SK-N-SH treated with all-trans-retinoic acid at 6 μM for 48 hours (cell line): ENCODE measurements at regions not wholly inside any gene's neighbourhood (a gene's known extent, or its start where the extent isn't known, plus 50 kb on each side); places are given as distances from the start of the nearest gene placed in this dataset.
"Not testable (repeated sequence)": the region's sequence is repeated elsewhere in the genome, so short reads cannot be mapped to it uniquely, and the experiment has no call there.

Source experiments
- ATAC-seq: fragments of 200-7000 bp; cut with Tn5 transposase; 3 replicates; pipeline ENCODE4 v1.9.1; 2020; ENCODE audit warnings: mild to moderate bottlenecking, moderate library complexity
- ARNTL ChIP-seq: fragments of 450-650 bp; formaldehyde crosslinking; IDR thresholded peaks from 2 replicates; pipeline ENCODE4 v1.5.0; 2020; ENCODE audit warnings: low read depth, mild to moderate bottlenecking, moderate library complexity, borderline replicate concordance
- BACH2 ChIP-seq: fragments of 250-450 bp; sonication (Bioruptor Pico); IDR thresholded peaks from 2 replicates; pipeline ENCODE4 v1.9.0; 2021; ENCODE audit warnings: mild to moderate bottlenecking, borderline replicate concordance
- CREB5 ChIP-seq: fragments of 250-450 bp; sonication (Bioruptor Pico); IDR thresholded peaks from 2 replicates; pipeline ENCODE4 v1.5.1; 2020; ENCODE audit warnings: low read depth, mild to moderate bottlenecking, moderate library complexity
- CSDC2 ChIP-seq: fragments of 250-450 bp; sonication (Bioruptor Pico); IDR thresholded peaks from 2 replicates; pipeline ENCODE4 v1.5.0; 2020; ENCODE audit warnings: mild to moderate bottlenecking, moderate library complexity
- CSRNP3 ChIP-seq: fragments of 250-450 bp; sonication (Bioruptor Pico); IDR thresholded peaks from 2 replicates; pipeline ENCODE4 v1.5.1; 2021; ENCODE audit warnings: mild to moderate bottlenecking, moderate library complexity
- ESRRG ChIP-seq: fragments of 250-450 bp; sonication (Bioruptor Pico); IDR thresholded peaks from 2 replicates; pipeline ENCODE4 v1.6.1; 2021; ENCODE audit warnings: mild to moderate bottlenecking
- GLIS3 ChIP-seq: fragments of 250-450 bp; sonication (Bioruptor Pico); IDR thresholded peaks from 2 replicates; pipeline ENCODE4 v1.5.0; 2020; ENCODE audit warnings: mild to moderate bottlenecking, moderate library complexity
- ISL1 ChIP-seq: fragments of 250-450 bp; sonication (Bioruptor Pico); IDR thresholded peaks from 2 replicates; pipeline ENCODE4 v2.1.2; 2022; ENCODE audit warnings: mild to moderate bottlenecking, moderate library complexity
- OSR1 ChIP-seq: fragments of 250-450 bp; sonication (Bioruptor Pico); IDR thresholded peaks from 2 replicates; pipeline ENCODE4 v1.8.0; 2022; ENCODE audit warnings: moderate library complexity, mild to moderate bottlenecking, inconsistent platforms
- PATZ1 ChIP-seq: fragments of 250-450 bp; sonication (Bioruptor Pico); IDR thresholded peaks from 2 replicates; pipeline ENCODE4 v1.8.0; 2020; ENCODE audit warnings: mild to moderate bottlenecking, moderate library complexity, borderline replicate concordance
- POU6F1 ChIP-seq: fragments of 250-450 bp; sonication (Bioruptor Pico); IDR thresholded peaks from 2 replicates; pipeline ENCODE4 v1.8.0; 2021; ENCODE audit warnings: low read depth, mild to moderate bottlenecking, moderate library complexity, borderline replicate concordance
- PPARA ChIP-seq: fragments of 250-450 bp; sonication (Bioruptor Pico); IDR thresholded peaks from 2 replicates; pipeline ENCODE4 v1.5.0; 2020; ENCODE audit warnings: mild to moderate bottlenecking, borderline replicate concordance
- RARB ChIP-seq: fragments of 250-450 bp; sonication (Bioruptor Pico); IDR thresholded peaks from 2 replicates; pipeline ENCODE4 v1.8.0; 2021; ENCODE audit warnings: mild to moderate bottlenecking, moderate library complexity
- SNAI2 ChIP-seq: fragments of 250-450 bp; sonication (Bioruptor Pico); IDR thresholded peaks from 2 replicates; pipeline ENCODE4 v1.5.0; 2020; ENCODE audit warnings: mild to moderate bottlenecking, moderate library complexity
- TCF4 ChIP-seq: fragments of 250-450 bp; sonication (Bioruptor Pico); IDR thresholded peaks from 2 replicates; pipeline ENCODE4 v1.8.0; 2021; ENCODE audit warnings: mild to moderate bottlenecking, moderate library complexity, borderline replicate concordance
- TOX ChIP-seq: fragments of 250-450 bp; sonication (Bioruptor Pico); IDR thresholded peaks from 2 replicates; pipeline ENCODE4 v1.8.0; 2021; ENCODE audit warnings: mild to moderate bottlenecking, moderate library complexity, borderline replicate concordance
- ZC3H10 ChIP-seq: fragments of 250-450 bp; sonication (Bioruptor Pico); IDR thresholded peaks from 2 replicates; pipeline ENCODE4 v1.5.1; 2021; ENCODE audit warnings: mild to moderate bottlenecking, moderate library complexity
- ZFP30 ChIP-seq: fragments of 450-650 bp; formaldehyde crosslinking; IDR thresholded peaks from 2 replicates; pipeline ENCODE4 v1.5.0; 2022; ENCODE audit warnings: mild to moderate bottlenecking, moderate library complexity
- ZNF565 ChIP-seq: fragments of 450-650 bp; formaldehyde crosslinking; conservative IDR thresholded peaks from 2 replicates; pipeline ENCODE4 v1.5.0; 2020; ENCODE audit warnings: low read depth, mild to moderate bottlenecking, moderate library complexity
- ZNF70 ChIP-seq: fragments of 450-650 bp; formaldehyde crosslinking; IDR thresholded peaks from 2 replicates; pipeline ENCODE4 v1.5.0; 2020; ENCODE audit warnings: mild to moderate bottlenecking, moderate library complexity
- ZNF8 ChIP-seq: fragments of 450-650 bp; formaldehyde crosslinking; IDR thresholded peaks from 2 replicates; pipeline ENCODE4 v1.5.0; 2020; ENCODE audit warnings: mild to moderate bottlenecking, moderate library complexity

GRCh38 chr2:11877764-11878163 is 131.3 kb downstream of the LPIN1 start:
- ATAC-seq = no peak
- TF ChIP-seq CREB5 (CRISPR knock-in tag) (no peak), ZNF8 (CRISPR knock-in tag) (no peak), TCF4 (CRISPR knock-in tag) (no peak), ARNTL (CRISPR knock-in tag) (no peak), PPARA (CRISPR knock-in tag) (no peak), OSR1 (CRISPR knock-in tag) (no peak), ZC3H10 (CRISPR knock-in tag) (no peak), ZNF70 (CRISPR knock-in tag) (no peak), BACH2 (CRISPR knock-in tag) (no peak), PATZ1 (CRISPR knock-in tag) (no peak), RARB (CRISPR knock-in tag) (no peak), SNAI2 (CRISPR knock-in tag) (no peak), ZFP30 (CRISPR knock-in tag) (no peak), TOX (CRISPR knock-in tag) (no peak), POU6F1 (CRISPR knock-in tag) (no peak), CSRNP3 (CRISPR knock-in tag) (no peak)

GRCh38 chr2:11885253-11885652 is 138.8 kb downstream of the LPIN1 start:
- ATAC-seq = not testable (repeated sequence)

GRCh38 chr2:11886899-11887298 is 140.5 kb downstream of the LPIN1 start:
- ATAC-seq = not testable (repeated sequence)

GRCh38 chr2:11889101-11889850 is 142.8 kb downstream of the LPIN1 start:
- no peak for ATAC-seq
- TF ChIP-seq PATZ1 (CRISPR knock-in tag) (no peak), TCF4 (CRISPR knock-in tag) (no peak), POU6F1 (CRISPR knock-in tag) (no peak), TOX (CRISPR knock-in tag) (no peak), SNAI2 (CRISPR knock-in tag) (no peak), CREB5 (CRISPR knock-in tag) (no peak), BACH2 (CRISPR knock-in tag) (no peak), ZNF565 (CRISPR knock-in tag) (no peak), ESRRG (CRISPR knock-in tag) (no peak), GLIS3 (CRISPR knock-in tag) (no peak), ZNF8 (CRISPR knock-in tag) (no peak), CSDC2 (CRISPR knock-in tag) (no peak), ISL1 (CRISPR knock-in tag) (no peak), ZFP30 (CRISPR knock-in tag) (no peak), CSRNP3 (CRISPR knock-in tag) (no peak), PPARA (CRISPR knock-in tag) (no peak)
